ENCODE measurements at regions not wholly inside any gene's neighbourhood (a gene's known extent, or its start where the extent isn't known, plus 50 kb on each side); places are given as distances from the start of the nearest gene placed in this dataset.

GRCh38 chr2:120981443-120981842 is 245.8 kb downstream of the GLI2 start:
- Histone ChIP-seq H3K36me3 (no peaks in the 10 kb centered on the region), H3K9me3 (no peaks in the 10 kb centered on the region), H3K27ac (no peak overlapping the region), H3K27me3 (no peaks in the 10 kb centered on the region), H3K4me3 (no peak overlapping the region), H3K4me1 (no peaks in the 10 kb centered on the region)
- in situ Hi-C loops (cut with MboI; ENCODE audit: low pct_ligation_motif_present in 1 of 4, low pct_unique_long_range_greater_than_20kb in 1 of 4, low sequenced_read_pairs in 3 of 4): no loop called here
- DNase-seq: no peak
- TF ChIP-seq EP300 (IDR thresholded peaks at IDR 0.05; ENCODE audit: low read depth) (no peak), POLR2AphosphoS5 (IDR thresholded peaks at IDR 0.05) (no peak), POLR2A (IDR thresholded peaks at IDR 0.05) (no peak)
- TF ChIP-seq, protein P1, sequence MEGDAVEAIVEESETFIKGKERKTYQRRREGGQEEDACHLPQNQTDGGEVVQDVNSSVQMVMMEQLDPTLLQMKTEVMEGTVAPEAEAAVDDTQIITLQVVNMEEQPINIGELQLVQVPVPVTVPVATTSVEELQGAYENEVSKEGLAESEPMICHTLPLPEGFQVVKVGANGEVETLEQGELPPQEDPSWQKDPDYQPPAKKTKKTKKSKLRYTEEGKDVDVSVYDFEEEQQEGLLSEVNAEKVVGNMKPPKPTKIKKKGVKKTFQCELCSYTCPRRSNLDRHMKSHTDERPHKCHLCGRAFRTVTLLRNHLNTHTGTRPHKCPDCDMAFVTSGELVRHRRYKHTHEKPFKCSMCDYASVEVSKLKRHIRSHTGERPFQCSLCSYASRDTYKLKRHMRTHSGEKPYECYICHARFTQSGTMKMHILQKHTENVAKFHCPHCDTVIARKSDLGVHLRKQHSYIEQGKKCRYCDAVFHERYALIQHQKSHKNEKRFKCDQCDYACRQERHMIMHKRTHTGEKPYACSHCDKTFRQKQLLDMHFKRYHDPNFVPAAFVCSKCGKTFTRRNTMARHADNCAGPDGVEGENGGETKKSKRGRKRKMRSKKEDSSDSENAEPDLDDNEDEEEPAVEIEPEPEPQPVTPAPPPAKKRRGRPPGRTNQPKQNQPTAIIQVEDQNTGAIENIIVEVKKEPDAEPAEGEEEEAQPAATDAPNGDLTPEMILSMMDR (IDR thresholded peaks at IDR 0.05): no peak
- WGBS, 2 donors (ENCODE audit: low coverage in 1 of 2): 57 to 81% methylated on average over 4 of the region's 4 CpGs
- intact Hi-C loops (cut with DNase I; ENCODE audit: low total_unique reads): no loop called here

GRCh38 chr2:120982598-120982997 is 246.9 kb downstream of the GLI2 start:
- no peaks in the 10 kb centered on the region for H3K36me3 ChIP-seq
- in situ Hi-C loops (cut with MboI; ENCODE audit: low pct_ligation_motif_present in 1 of 4, low pct_unique_long_range_greater_than_20kb in 1 of 4, low sequenced_read_pairs in 3 of 4) (no loop called here), intact Hi-C loops (cut with DNase I; ENCODE audit: low total_unique reads) (no loop called here)
- no peak overlapping the region for H3K4me3 ChIP-seq
- TF ChIP-seq, protein P1 (IDR thresholded peaks at IDR 0.05): no peak
- TF ChIP-seq EP300 (IDR thresholded peaks at IDR 0.05; ENCODE audit: low read depth): no peak
- no peak for TF ChIP-seq POLR2A (IDR thresholded peaks at IDR 0.05)
- TF ChIP-seq POLR2AphosphoS5 (IDR thresholded peaks at IDR 0.05): no peak
- no peaks in the 10 kb centered on the region for H3K27me3 ChIP-seq
- no peaks in the 10 kb centered on the region for H3K9me3 ChIP-seq
- 50 to 75% methylated on average over 1 to 15 of the region's 20 CpGs for WGBS, 2 donors (ENCODE audit: low coverage in 1 of 2)
- no peaks in the 10 kb centered on the region for H3K4me1 ChIP-seq
- no peak for DNase-seq
- H3K27ac ChIP-seq: no peak overlapping the region

GRCh38 chr2:120983344-120983743 is 247.7 kb downstream of the GLI2 start:
- Histone ChIP-seq H3K9me3 (no peaks in the 10 kb centered on the region), H3K36me3 (no peaks in the 10 kb centered on the region), H3K4me3 (no peak overlapping the region), H3K27me3 (no peaks in the 10 kb centered on the region), H3K27ac (no peak overlapping the region), H3K4me1 (no peaks in the 10 kb centered on the region)
- 71% methylated on average over 6 of the region's 6 CpGs; no CpG with 5 or more reads in 1 of the 2 donors for WGBS, 2 donors (ENCODE audit: low coverage in 1 of 2)
- TF ChIP-seq POLR2AphosphoS5 (IDR thresholded peaks at IDR 0.05) (no peak), POLR2A (IDR thresholded peaks at IDR 0.05) (no peak), EP300 (IDR thresholded peaks at IDR 0.05; ENCODE audit: low read depth) (no peak)
- TF ChIP-seq, protein P1 (IDR thresholded peaks at IDR 0.05): no peak
- no peak for DNase-seq
- in situ Hi-C loops (cut with MboI; ENCODE audit: low pct_ligation_motif_present in 1 of 4, low pct_unique_long_range_greater_than_20kb in 1 of 4, low sequenced_read_pairs in 3 of 4): no loop called here
- intact Hi-C loops (cut with DNase I; ENCODE audit: low total_unique reads): no loop called here

- H3K36me3 ChIP-seq: no peaks in the 10 kb centered on the region
- H3K27ac ChIP-seq: no peak overlapping the region
- intact Hi-C loops (cut with DNase I; ENCODE audit: low total_unique reads) (no loop called here), in situ Hi-C loops (cut with MboI; ENCODE audit: low pct_ligation_motif_present in 1 of 4, low pct_unique_long_range_greater_than_20kb in 1 of 4, low sequenced_read_pairs in 3 of 4) (no loop called here)
- DNase-seq: no peak
- TF ChIP-seq EP300 (IDR thresholded peaks at IDR 0.05; ENCODE audit: low read depth) (no peak), POLR2A (IDR thresholded peaks at IDR 0.05) (no peak), POLR2AphosphoS5 (IDR thresholded peaks at IDR 0.05) (no peak)
- TF ChIP-seq, protein P1 (IDR thresholded peaks at IDR 0.05): no peak
- no peaks in the 10 kb centered on the region for H3K9me3 ChIP-seq
- 81% methylated on average over 8 of the region's 8 CpGs; no CpG with 5 or more reads in 1 of the 2 donors for WGBS, 2 donors (ENCODE audit: low coverage in 1 of 2)
- H3K27me3 ChIP-seq: no peaks in the 10 kb centered on the region
- H3K4me1 ChIP-seq: no peaks in the 10 kb centered on the region
- H3K4me3 ChIP-seq: no peak overlapping the region
These were observed 248.4 kb downstream of the GLI2 start for GRCh38 chr2:120984046-120984445.
